HL-60 (cell line): ENCODE measurements at regions not wholly inside any gene's neighbourhood (a gene's known extent, or its start where the extent isn't known, plus 50 kb on each side); places are given as distances from the start of the nearest gene placed in this dataset.

Source experiments
- CTCF ChIP-seq: IDR thresholded peaks from one replicate; pipeline ENCODE4 v1.5.1; 2011; ENCODE audit warnings: low read length, control low read depth, inconsistent platforms; ENCODE audit not compliant: insufficient read depth
- GABPA ChIP-seq: IDR thresholded peaks from 2 replicates; pipeline ENCODE4 v1.6.1; 2012; ENCODE audit warnings: low read depth
- POLR2AphosphoS5 ChIP-seq: IDR thresholded peaks from 2 replicates; pipeline ENCODE4 v1.6.1; 2012; ENCODE audit warnings: low read depth

- no peak for TF ChIP-seq CTCF
- no peak for TF ChIP-seq POLR2AphosphoS5
- TF ChIP-seq GABPA: no peak
Measured at GRCh38 chr10:31131251-31131650, 99.6 kb upstream of the ZNF438 start.
